NCI-H1092 treated with DMSO at 0.1 percent for 48 hours (cell line): ENCODE measurements at regions not wholly inside any gene's neighbourhood (a gene's known extent, or its start where the extent isn't known, plus 50 kb on each side); places are given as distances from the start of the nearest gene placed in this dataset.
"Not testable (repeated sequence)": the region's sequence is repeated elsewhere in the genome, so short reads cannot be mapped to it uniquely, and the experiment has no call there.

Source experiments
- DNase-seq: peaks from one replicate; lab custom pipeline; 2025; lab: John Stamatoyannopoulos, UW

GRCh38 chr6:155915651-155916050 is 460.0 kb upstream of the NOX3 start:
- DNase-seq: no peak

DNA sequence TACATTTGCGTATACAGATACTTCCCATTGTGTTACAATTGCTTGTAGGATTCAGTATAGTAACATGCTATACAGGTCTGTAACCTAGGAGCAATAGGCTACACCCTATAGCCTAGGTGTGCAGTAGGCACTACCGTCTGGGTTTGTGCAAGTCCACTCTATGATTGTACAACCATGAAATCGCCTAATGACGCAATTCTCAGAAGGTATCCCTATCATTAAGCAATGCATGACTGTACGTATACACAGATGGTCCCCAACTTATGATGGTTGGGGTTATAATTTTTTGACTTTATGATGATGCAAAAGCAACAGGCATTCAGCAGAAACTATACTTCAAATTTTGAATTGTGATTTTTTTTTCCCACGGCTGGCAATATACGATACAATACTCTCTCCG is 458.2 kb upstream of the NOX3 start:
- no peak for DNase-seq

GRCh38 chr6:155909710-155910109 is 454.1 kb upstream of the NOX3 start:
- no peak for DNase-seq

DNA sequence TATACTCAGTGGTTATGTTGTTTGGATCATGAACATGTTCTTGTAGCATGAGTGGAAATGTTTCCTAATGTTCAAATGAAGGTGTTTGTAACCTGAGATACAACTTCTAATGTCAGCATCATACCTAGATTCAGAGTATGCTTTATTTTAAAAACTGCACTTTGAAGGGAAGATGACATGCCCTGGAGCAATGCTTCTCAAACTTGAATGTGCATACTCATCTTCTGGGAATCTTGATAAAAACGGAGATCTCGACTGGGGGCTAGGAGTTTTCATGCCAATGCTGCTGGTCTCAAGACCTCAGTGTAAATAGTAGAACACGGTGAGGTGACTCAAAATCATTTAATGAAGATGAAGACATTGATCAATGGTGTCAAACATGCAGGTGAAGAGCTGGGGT is 440.0 kb upstream of the NOX3 start:
- DNase-seq: no peak

DNA sequence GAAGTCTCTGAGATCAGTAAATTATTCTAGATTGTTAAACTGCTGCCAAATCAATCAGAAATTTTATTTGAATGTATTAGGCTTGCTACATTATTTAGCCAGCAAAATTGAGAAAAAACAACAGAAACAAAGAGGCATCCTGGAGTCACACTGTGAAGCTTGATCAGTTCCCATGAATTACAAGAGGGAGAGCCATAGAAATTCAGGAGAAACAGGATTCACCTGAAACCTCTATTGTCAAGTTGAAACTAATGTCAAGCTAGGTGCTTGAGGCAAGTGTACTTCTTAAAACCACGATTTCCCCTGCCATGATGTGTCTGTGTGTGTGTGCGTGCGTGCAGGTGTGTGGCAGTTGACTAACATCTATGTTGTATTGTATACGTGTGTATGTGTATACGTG is 439.1 kb upstream of the NOX3 start:
- DNase-seq: no peak

DNA sequence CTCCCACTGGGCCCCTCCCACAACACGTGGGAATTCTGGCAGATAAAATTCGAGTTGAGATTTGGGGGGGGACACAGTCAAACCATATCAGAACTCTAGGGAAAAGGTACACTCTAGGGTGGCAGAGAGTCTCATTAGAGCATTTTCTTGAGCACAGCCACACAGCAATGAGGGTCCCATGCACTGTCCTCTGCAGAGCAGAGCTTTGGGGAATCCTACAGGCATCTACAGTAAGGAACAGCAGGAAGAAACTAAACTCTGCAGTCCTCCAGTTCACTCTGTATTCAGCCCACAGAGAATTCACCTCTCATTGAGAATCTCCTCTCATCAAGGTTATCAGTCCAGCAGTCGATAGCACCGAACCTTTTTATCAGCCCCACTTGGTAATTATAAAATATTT is 438.6 kb upstream of the NOX3 start:
- DNase-seq: no peak

DNA sequence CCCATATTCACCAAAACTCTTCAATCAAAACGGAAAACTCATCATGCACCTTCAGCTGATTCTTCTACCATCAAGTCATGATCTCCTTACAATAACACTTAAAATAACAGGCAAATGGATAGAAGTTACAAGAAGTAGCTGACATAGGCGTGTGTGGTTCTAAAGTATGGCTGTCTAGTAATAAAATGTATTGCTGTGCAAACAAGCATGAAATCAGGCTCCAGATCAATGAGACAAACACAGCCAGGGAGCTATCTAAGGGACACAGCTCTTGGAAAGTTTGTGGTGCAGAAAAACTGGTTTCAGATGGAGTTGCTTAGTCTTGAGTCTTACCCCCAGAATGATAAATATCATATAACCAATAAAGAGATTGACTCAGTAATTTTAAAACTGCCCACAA is 434.8 kb upstream of the NOX3 start:
- DNase-seq: no peak

- DNase-seq: no peak
Observed at GRCh38 chr6:155889410-155889809, 433.8 kb upstream of the NOX3 start.

GRCh38 chr6:155887421-155887820 is 431.8 kb upstream of the NOX3 start:
- DNase-seq: no peak

GRCh38 chr6:155883741-155884140 is 428.1 kb upstream of the NOX3 start:
- no peak for DNase-seq

DNA sequence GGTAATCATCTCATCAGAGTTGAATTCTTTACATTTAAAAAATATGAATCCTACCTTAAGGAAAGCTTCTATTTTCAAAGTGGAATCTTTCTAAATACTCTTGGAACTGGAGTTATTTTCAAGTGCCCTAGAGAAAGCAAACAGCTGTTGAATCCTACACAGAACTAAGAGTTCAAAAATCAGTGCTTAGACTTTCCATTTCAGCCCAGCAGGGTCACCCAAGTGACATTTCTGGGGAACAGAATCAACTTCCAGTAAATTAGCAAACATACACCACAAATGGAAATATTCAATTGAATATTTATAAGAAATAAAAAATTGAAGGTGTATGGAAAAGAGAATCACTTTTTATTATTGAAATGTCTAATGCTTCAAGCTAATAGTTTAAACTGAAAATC is 427.7 kb upstream of the NOX3 start:
- DNase-seq: no peak

- no peak for DNase-seq
Observed at GRCh38 chr6:155882527-155883333, 427.1 kb upstream of the NOX3 start.

DNA sequence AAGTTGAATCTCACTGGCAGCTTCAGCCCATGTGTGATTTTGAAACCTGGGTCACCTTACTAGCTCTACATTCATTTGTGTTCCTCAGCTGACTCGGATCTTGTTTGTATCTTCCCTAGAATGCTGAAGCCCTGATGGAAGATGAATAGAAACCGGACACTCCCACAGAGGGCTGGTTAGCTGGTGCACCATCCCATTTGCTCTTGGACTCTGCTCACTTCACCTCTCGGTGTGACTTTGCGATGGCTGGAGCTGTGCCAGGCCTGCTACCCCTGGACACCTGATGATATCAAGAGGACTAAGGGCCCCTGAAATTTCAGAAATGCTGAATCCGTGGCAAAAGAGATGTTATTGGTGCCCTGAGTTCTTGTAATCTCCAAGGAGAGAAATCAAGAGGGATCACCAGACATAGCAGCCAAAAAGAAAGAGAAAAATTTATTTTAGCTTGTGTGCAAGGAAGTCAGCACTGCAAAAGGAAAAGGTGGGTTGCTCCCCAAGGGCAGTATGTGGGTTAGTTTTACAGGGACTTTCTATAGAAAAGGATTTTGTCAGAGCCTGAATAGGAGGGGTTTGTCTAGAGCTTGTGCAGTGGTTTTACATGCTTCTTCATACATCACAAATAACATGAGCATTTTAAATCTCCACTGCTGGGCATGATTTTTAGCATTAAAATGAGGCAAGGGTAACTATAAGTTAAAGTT is 426.3 kb upstream of the NOX3 start:
- DNase-seq: no peak

GRCh38 chr6:155880900-155881299 is 425.3 kb upstream of the NOX3 start:
- no peak for DNase-seq

- DNase-seq: no peak
Observed at GRCh38 chr6:155872961-155873360, 417.3 kb upstream of the NOX3 start.

GRCh38 chr6:155867682-155868081 is 412.0 kb upstream of the NOX3 start:
- no peak for DNase-seq

GRCh38 chr6:155866676-155867390 is 411.2 kb upstream of the NOX3 start:
- not testable (repeated sequence) for DNase-seq

DNA sequence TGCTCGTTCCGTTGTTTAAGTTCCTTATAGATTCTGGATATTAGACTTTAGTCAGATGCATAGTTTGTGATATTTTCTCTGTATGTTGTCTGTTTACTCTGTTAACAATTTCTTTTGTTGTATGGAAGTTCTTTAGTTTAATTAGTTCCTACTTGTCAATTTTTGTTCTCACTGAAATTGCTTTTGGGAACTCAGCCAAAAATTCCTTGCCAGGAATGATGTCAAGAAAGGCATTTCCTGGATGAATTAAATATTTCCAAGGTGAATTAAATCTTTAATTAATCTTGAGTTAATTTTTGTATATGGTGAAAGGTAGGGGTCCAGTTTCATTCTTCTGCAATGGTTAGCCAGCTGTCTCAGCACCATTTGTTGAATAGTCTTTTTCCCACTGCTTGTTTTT is 406.2 kb upstream of the NOX3 start:
- no peak for DNase-seq

- not testable (repeated sequence) for DNase-seq
Observed at GRCh38 chr6:155858906-155859305, 403.3 kb upstream of the NOX3 start.

DNA sequence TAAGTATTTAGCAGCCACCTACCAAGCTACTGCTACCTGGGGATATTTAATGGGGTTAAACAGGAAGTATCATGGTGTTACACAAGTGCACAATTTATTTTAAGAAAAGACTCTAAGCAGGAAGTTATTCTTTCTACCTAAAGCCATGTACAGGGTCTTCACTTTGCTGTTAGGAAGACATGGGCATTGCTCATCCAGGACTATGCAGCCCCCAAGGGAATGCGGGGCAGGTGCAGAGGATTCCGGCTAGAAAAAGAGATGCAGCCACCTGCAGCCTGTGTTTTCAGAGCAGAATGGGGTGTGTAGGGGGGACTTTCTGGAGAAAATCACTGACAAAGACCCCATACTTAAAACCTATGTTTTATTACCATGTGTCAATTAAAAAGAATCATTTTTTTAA is 399.1 kb upstream of the NOX3 start:
- DNase-seq: no peak

DNA sequence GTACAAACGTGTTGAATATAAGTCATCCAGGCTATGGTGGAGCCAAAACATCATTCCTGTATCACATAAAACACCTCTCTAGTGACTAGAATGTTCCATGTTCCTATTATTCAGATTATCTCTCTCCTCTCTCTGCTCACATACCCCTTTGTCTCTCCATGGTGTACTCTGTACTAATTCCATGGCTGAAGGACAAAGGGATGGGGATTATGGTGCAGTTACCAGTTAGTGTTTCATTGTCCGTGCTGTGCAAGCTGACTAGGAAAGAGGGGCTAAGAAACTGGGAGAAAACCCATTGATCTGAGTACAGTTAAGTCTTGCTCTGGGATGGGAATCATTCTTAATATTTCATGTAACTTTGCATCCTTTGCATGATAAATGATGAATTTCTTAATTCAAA is 397.4 kb upstream of the NOX3 start:
- DNase-seq: no peak

DNA sequence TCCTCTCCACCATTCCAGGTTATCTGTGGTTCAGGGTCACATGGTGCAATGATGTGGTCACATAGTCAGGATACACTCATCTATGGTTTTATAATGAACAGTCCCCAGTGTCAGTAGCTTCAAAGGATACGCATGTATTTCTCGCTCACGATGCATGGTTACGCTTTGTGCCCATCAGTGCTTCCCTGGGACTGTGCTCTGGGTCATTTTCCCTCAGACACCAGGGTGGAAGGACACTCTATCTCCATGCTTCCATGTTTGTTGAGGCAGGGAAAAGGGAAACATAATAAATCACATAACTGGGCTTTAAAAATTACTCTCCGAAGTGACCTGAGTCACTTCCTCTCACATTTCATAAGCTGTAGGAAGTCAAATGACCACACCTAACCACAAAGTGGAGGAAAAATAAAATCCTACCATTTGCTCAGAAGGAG is 394.8 kb upstream of the NOX3 start:
- no peak for DNase-seq

- DNase-seq: no peak
Observed at GRCh38 chr6:155847711-155848110, 392.1 kb upstream of the NOX3 start.
